SK-N-SH (cell line): ENCODE measurements at regions not wholly inside any gene's neighbourhood (a gene's known extent, or its start where the extent isn't known, plus 50 kb on each side); places are given as distances from the start of the nearest gene placed in this dataset.

Experiments used
- CTCF ChIA-PET: fragments of 300-600, 350-600 bp; formaldehyde crosslinking; extraction: SDS; loops from one replicate; lab custom pipeline; 2021; lab: Yijun Ruan, JAX
- POLR2A ChIA-PET: fragments of 350-600 bp; sonication (Branson Sonifier 250); formaldehyde crosslinking; extraction: SDS; loops from one replicate; lab custom pipeline; 2020; ENCODE audit warnings: antibody characterized with exemption, inconsistent platforms; lab: Yijun Ruan, JAX
- DNase-seq: peaks from one replicate; pipeline ENCODE4 v3.0.0; 2012
- H2AFZ ChIP-seq: fragments of 200-600 bp; sonication (generic); 2 replicates; pipeline ENCODE4 v1.8.1; 2016; ENCODE audit warnings: antibody characterized with exemption, mild to moderate bottlenecking, low read depth
- H3F3A ChIP-seq: fragments of 200-600 bp; sonication (generic); replicated peaks from 2 replicates; pipeline ENCODE3; 2016; ENCODE audit warnings: antibody characterized with exemption, mild to moderate bottlenecking; ENCODE audit not compliant: insufficient read depth
- H3K27ac ChIP-seq, 2 experiments: fragments of 200-500 bp in 1 of 2; fragments of 200-600 bp in 1 of 2; sonication (Bioruptor generic) in 1 of 2; sonication (generic), shearing (Covaris generic) in 1 of 2; 2 replicates each; pipeline versions ENCODE4 v1.5.1 to v1.6.1; 2014 to 2016; ENCODE audit warnings: low read depth in 2 of 2, inconsistent platforms in 1 of 2, low read length in 1 of 2, mild to moderate bottlenecking in 1 of 2, mixed read lengths in 1 of 2
- H3K27me3 ChIP-seq: fragments of 200-600 bp; sonication (generic), shearing (Covaris generic); 2 replicates; pipeline ENCODE4 v1.6.1; 2016; ENCODE audit warnings: mixed run types; ENCODE audit not compliant: insufficient read depth
- H3K36me3 ChIP-seq, 2 experiments: fragments of 200-500 bp in 1 of 2; fragments of 200-600 bp in 1 of 2; sonication (Bioruptor generic) in 1 of 2; sonication (generic) in 1 of 2; replicated peaks in 1 of 2; 2 replicates each; pipeline versions ENCODE3 to v1.5.1; 2014 to 2016; ENCODE audit warnings: low read length in 1 of 2, mild to moderate bottlenecking in 1 of 2; ENCODE audit not compliant: insufficient read depth in 2 of 2, control insufficient read depth in 1 of 2
- H3K4me1 ChIP-seq, 2 experiments: fragments of 200-500 bp in 1 of 2; fragments of 200-600 bp in 1 of 2; sonication (Bioruptor generic) in 1 of 2; sonication (generic), shearing (Covaris generic) in 1 of 2; 2 replicates each; pipeline versions ENCODE4 v1.5.1 to v1.6.1; 2014 to 2016; ENCODE audit warnings: low read depth in 1 of 2, low read length in 1 of 2, mixed run types in 1 of 2; ENCODE audit not compliant: insufficient read depth in 2 of 2, control insufficient read depth in 1 of 2
- H3K4me2 ChIP-seq: fragments of 200-600 bp; sonication (generic), shearing (Covaris generic); 2 replicates; pipeline ENCODE4 v1.6.1; 2017; ENCODE audit warnings: mixed run types
- H3K4me3 ChIP-seq, 2 experiments: fragments of 200-500 bp in 1 of 2; fragments of 200-600 bp in 1 of 2; sonication (Bioruptor generic) in 1 of 2; sonication (generic), shearing (Covaris generic) in 1 of 2; 2 replicates each; pipeline versions ENCODE4 v1.5.1 to v1.8.1; 2014 to 2016; ENCODE audit warnings: low read depth in 2 of 2, inconsistent platforms in 1 of 2, low read length in 1 of 2, mild to moderate bottlenecking in 1 of 2, mixed read lengths in 1 of 2, moderate library complexity in 1 of 2
- H3K79me2 ChIP-seq: fragments of 200-600 bp; sonication (generic); 2 replicates; pipeline ENCODE4 v1.8.1; 2017; ENCODE audit warnings: mild to moderate bottlenecking; ENCODE audit not compliant: insufficient read depth
- H3K9ac ChIP-seq: fragments of 200-600 bp; sonication (generic); 2 replicates; pipeline ENCODE4 v1.6.1; 2017; ENCODE audit warnings: mixed run types
- H3K9me2 ChIP-seq: fragments of 200-600 bp; sonication (generic); 2 replicates; pipeline ENCODE4 v1.6.1; 2017; ENCODE audit warnings: mixed run types
- H3K9me3 ChIP-seq: fragments of 200-600 bp; sonication (generic); 2 replicates; pipeline ENCODE4 v1.6.1; 2017; ENCODE audit warnings: mixed run types, mild to moderate bottlenecking, moderate library complexity
- H4K20me1 ChIP-seq: fragments of 200-600 bp; sonication (generic); 2 replicates; pipeline ENCODE4 v1.6.1; 2017; ENCODE audit warnings: mild to moderate bottlenecking, mixed run types; ENCODE audit not compliant: insufficient read depth
- CHD2 ChIP-seq: fragments of 150-350 bp; IDR thresholded peaks from 2 replicates; pipeline ENCODE4 v1.6.1; 2018; ENCODE audit warnings: low read length; ENCODE audit not compliant: partially characterized antibody
- FOXM1 ChIP-seq: IDR thresholded peaks from 2 replicates; pipeline ENCODE4 v1.4.0; 2012; ENCODE audit warnings: low read depth, mild to moderate bottlenecking
- GATA2 ChIP-seq: sonication (generic); formaldehyde crosslinking; IDR thresholded peaks from 2 replicates; pipeline ENCODE4 v1.5.0; 2020; ENCODE audit warnings: mild to moderate bottlenecking, missing genetic modification reagents
- MEF2A ChIP-seq: IDR thresholded peaks from 2 replicates; pipeline ENCODE4 v1.4.0; 2012; ENCODE audit warnings: low read depth, borderline replicate concordance
- MXI1 ChIP-seq: IDR thresholded peaks from 2 replicates; pipeline ENCODE4 v1.6.1; 2012; ENCODE audit warnings: mild to moderate bottlenecking, low read depth, low read length, improper control_type of control experiment
- NFIC ChIP-seq: IDR thresholded peaks from 2 replicates; pipeline ENCODE4 v1.4.0; 2012; ENCODE audit warnings: borderline replicate concordance
- NRF1 ChIP-seq: IDR thresholded peaks from 2 replicates; pipeline ENCODE4 v1.6.1; 2012; ENCODE audit warnings: low read depth, mild to moderate bottlenecking, low read length
- RAD21 ChIP-seq: IDR thresholded peaks from 2 replicates; pipeline ENCODE4 v1.6.1; 2012; ENCODE audit warnings: mild to moderate bottlenecking, low read length
- RXRA ChIP-seq: IDR thresholded peaks from 2 replicates; pipeline ENCODE4 v1.4.0; 2012; ENCODE audit warnings: low read depth, mild to moderate bottlenecking, borderline replicate concordance
- TCF12 ChIP-seq: IDR thresholded peaks from 2 replicates; pipeline ENCODE4 v1.4.0; 2012
- YY1 ChIP-seq: IDR thresholded peaks from 2 replicates; pipeline ENCODE4 v1.4.0; 2012; ENCODE audit warnings: low read depth, mild to moderate bottlenecking
- WGBS: methylation state at CpG from one replicate; pipeline ENCODE4 v1.1.6; 2017; ENCODE audit warnings: low lambda C conversion rate; 5-methylcytosine and 5-hydroxymethylcytosine counted together
- TF ChIP-seq, protein P1 (sequence below): IDR thresholded peaks from 2 replicates; pipeline ENCODE4 v1.6.1; 2012; ENCODE audit warnings: mild to moderate bottlenecking, low read depth, low read length, moderate library complexity
- TF ChIP-seq, protein P2 (sequence below): fragments of 150-350 bp; IDR thresholded peaks from 2 replicates; pipeline ENCODE4 v1.6.1; 2017; ENCODE audit warnings: antibody characterized with exemption, low read length, low read depth, borderline replicate concordance
- TF ChIP-seq, protein P3 (sequence below): IDR thresholded peaks from 2 replicates; pipeline ENCODE4 v1.4.0; 2012; ENCODE audit warnings: low read depth, borderline replicate concordance

DNA sequence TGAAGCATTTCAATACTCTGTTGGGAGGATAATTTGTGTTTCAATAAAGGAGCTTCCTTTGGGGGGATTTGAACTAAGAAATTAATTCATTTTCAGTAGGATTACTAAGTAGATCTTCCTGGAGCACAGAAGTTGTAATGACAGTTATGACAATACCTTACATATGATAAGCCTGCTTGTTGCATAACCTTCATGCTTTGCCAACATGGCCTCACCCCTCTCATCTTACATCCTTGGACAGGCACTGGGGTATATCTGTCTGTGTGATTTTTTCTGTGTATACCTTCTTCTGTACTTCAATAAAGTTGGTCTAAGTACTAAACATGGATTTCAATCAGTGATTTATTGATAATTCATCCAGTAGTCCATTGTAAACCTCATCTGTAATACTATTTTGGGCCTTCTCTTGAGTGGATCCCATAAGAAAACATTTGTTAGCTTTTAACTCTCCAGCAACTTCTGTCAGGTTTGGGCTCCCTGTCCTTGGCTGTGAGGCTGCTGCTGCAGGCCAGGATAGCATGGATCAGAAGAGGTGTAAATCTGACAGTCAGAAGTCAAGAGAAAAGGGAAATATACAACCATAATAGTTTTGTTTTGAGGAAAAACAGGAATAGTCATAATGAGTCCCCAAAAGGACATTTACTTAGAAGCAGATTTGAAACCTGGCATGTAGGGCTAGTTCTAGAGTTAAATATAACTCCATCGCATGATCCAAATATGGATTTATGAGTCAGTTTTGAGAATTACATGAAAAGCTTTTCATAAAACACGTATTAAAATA is 422.2 kb downstream of the KLF5 start:
- H3K27me3 ChIP-seq = no peaks in the 10 kb centered on the region
- 50% methylated on average over 2 of the region's 2 CpGs for WGBS
- no peaks in the 10 kb centered on the region for H3K36me3 ChIP-seq
- no peaks in the 10 kb centered on the region for H3K4me1 ChIP-seq
- H3K79me2 ChIP-seq = no peaks in the 10 kb centered on the region
- no peaks in the 10 kb centered on the region for H3K9me2 ChIP-seq
- ChIA-PET POLR2A (no interaction called here), CTCF (no interaction called here)
- no peak overlapping the region for H3K27ac ChIP-seq
- no peaks in the 10 kb centered on the region for H3K9me3 ChIP-seq
- no peaks in the 10 kb centered on the region for H4K20me1 ChIP-seq
- TF ChIP-seq MXI1 (no peak), RXRA (no peak), YY1 (no peak), NRF1 (no peak), RAD21 (no peak), CHD2 (no peak), GATA2 (no peak), NFIC (no peak), FOXM1 (no peak), MEF2A (no peak), TCF12 (no peak)
- TF ChIP-seq, protein P1, sequence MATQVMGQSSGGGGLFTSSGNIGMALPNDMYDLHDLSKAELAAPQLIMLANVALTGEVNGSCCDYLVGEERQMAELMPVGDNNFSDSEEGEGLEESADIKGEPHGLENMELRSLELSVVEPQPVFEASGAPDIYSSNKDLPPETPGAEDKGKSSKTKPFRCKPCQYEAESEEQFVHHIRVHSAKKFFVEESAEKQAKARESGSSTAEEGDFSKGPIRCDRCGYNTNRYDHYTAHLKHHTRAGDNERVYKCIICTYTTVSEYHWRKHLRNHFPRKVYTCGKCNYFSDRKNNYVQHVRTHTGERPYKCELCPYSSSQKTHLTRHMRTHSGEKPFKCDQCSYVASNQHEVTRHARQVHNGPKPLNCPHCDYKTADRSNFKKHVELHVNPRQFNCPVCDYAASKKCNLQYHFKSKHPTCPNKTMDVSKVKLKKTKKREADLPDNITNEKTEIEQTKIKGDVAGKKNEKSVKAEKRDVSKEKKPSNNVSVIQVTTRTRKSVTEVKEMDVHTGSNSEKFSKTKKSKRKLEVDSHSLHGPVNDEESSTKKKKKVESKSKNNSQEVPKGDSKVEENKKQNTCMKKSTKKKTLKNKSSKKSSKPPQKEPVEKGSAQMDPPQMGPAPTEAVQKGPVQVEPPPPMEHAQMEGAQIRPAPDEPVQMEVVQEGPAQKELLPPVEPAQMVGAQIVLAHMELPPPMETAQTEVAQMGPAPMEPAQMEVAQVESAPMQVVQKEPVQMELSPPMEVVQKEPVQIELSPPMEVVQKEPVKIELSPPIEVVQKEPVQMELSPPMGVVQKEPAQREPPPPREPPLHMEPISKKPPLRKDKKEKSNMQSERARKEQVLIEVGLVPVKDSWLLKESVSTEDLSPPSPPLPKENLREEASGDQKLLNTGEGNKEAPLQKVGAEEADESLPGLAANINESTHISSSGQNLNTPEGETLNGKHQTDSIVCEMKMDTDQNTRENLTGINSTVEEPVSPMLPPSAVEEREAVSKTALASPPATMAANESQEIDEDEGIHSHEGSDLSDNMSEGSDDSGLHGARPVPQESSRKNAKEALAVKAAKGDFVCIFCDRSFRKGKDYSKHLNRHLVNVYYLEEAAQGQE = no peak
- TF ChIP-seq, protein P2, sequence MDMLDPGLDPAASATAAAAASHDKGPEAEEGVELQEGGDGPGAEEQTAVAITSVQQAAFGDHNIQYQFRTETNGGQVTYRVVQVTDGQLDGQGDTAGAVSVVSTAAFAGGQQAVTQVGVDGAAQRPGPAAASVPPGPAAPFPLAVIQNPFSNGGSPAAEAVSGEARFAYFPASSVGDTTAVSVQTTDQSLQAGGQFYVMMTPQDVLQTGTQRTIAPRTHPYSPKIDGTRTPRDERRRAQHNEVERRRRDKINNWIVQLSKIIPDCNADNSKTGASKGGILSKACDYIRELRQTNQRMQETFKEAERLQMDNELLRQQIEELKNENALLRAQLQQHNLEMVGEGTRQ = no peak
- TF ChIP-seq, protein P3, sequence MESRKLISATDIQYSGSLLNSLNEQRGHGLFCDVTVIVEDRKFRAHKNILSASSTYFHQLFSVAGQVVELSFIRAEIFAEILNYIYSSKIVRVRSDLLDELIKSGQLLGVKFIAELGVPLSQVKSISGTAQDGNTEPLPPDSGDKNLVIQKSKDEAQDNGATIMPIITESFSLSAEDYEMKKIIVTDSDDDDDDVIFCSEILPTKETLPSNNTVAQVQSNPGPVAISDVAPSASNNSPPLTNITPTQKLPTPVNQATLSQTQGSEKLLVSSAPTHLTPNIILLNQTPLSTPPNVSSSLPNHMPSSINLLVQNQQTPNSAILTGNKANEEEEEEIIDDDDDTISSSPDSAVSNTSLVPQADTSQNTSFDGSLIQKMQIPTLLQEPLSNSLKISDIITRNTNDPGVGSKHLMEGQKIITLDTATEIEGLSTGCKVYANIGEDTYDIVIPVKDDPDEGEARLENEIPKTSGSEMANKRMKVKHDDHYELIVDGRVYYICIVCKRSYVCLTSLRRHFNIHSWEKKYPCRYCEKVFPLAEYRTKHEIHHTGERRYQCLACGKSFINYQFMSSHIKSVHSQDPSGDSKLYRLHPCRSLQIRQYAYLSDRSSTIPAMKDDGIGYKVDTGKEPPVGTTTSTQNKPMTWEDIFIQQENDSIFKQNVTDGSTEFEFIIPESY = no peak
- H2AFZ ChIP-seq = no peak overlapping the region
- DNase-seq = no peak
- H3K4me2 ChIP-seq = no peak overlapping the region
- H3F3A ChIP-seq = no peaks in the 10 kb centered on the region
- no peak overlapping the region for H3K4me3 ChIP-seq
- no peak overlapping the region for H3K9ac ChIP-seq
